Body of pancreas (tissue), 4 donors: ENCODE measurements at regions not wholly inside any gene's neighbourhood (a gene's known extent, or its start where the extent isn't known, plus 50 kb on each side); places are given as distances from the start of the nearest gene placed in this dataset.

ENCODE experiments used
- CTCF ChIP-seq, 7 experiments: fragments of 450-650 bp in 4 of 7; fragments of 200-600 bp in 3 of 7; sonication (generic) in 3 of 7; IDR thresholded peaks; one replicate each; pipeline ENCODE4 v1.5.1; 2016 to 2019; ENCODE audit warnings: antibody characterized with exemption in 7 of 7
- POLR2A ChIP-seq, 3 donors: fragments of 450-650 bp; IDR thresholded peaks; one replicate each; pipeline ENCODE4 v1.6.1; 2016; ENCODE audit warnings: antibody characterized with exemption in 3 of 3, mild to moderate bottlenecking in 2 of 3

GRCh38 chr22:27164781-27165503 lies 507.6 kb downstream of the MIAT start:
- TF ChIP-seq CTCF (IDR thresholded peaks at IDR 0.05) = no peak
- TF ChIP-seq POLR2A (IDR thresholded peaks at IDR 0.05) = no peak
